ENCODE measurements at regions not wholly inside any gene's neighbourhood (a gene's known extent, or its start where the extent isn't known, plus 50 kb on each side); places are given as distances from the start of the nearest gene placed in this dataset.
"Not testable (repeated sequence)": the region's sequence is repeated elsewhere in the genome, so short reads cannot be mapped to it uniquely, and the experiment has no call there.

GRCh38 chr2:173737954-173738575, 227.1 kb downstream of the SP3 start:
- not testable (repeated sequence) for TF ChIP-seq CTCF (IDR thresholded peaks at IDR 0.05); POLR2A (IDR thresholded peaks at IDR 0.05); POLR2AphosphoS5 (IDR thresholded peaks at IDR 0.05; ENCODE audit: insufficient read depth in 1 of 2, low read depth in 1 of 2)

Measured in vagina (tissue), 2 donors.